Activated CD4-positive, alpha-beta T cell treated with anti-CD3 and anti-CD28 coated beads, Interleukin-10, Interleukin-2, amounts not matched to agents 100 ng/mL and 50 ng/mL, durations not matched to agents 16 hours and 8 hours (primary cell): ENCODE measurements at regions not wholly inside any gene's neighbourhood (a gene's known extent, or its start where the extent isn't known, plus 50 kb on each side); places are given as distances from the start of the nearest gene placed in this dataset.
"Not testable (repeated sequence)": the region's sequence is repeated elsewhere in the genome, so short reads cannot be mapped to it uniquely, and the experiment has no call there.

Experiments
- DNase-seq: peaks from one replicate; pipeline ENCODE4 v3.0.0-alpha.2; 2020

GRCh38 chr2:116517936-116518335, 1296.6 kb upstream of the DDX18 start:
- DNase-seq, result no peak

- DNase-seq, result no peak
Measured at GRCh38 chr2:116537811-116538210, 1276.7 kb upstream of the DDX18 start.

- DNase-seq, result no peak
Measured at GRCh38 chr2:116545286-116546068, 1269.0 kb upstream of the DDX18 start.

- not testable (repeated sequence) for DNase-seq
Measured at GRCh38 chr2:116552738-116553419, 1261.6 kb upstream of the DDX18 start.

GRCh38 chr2:116580209-116580608, 1234.3 kb upstream of the DDX18 start:
- DNase-seq, result no peak

- DNase-seq, result no peak
Measured at GRCh38 chr2:116582850-116583249, 1231.6 kb upstream of the DDX18 start.

GRCh38 chr2:116585669-116586327, 1228.7 kb upstream of the DDX18 start:
- no peak for DNase-seq

GRCh38 chr2:116586328-116586689, 1228.2 kb upstream of the DDX18 start:
- DNase-seq, result no peak
